Mucosa of rectum (tissue), 2 donors: ENCODE measurements at regions not wholly inside any gene's neighbourhood (a gene's known extent, or its start where the extent isn't known, plus 50 kb on each side); places are given as distances from the start of the nearest gene placed in this dataset.

Experiments
- H3K27ac ChIP-seq, 2 donors: one replicate each; pipeline ENCODE4 v1.7.0; 2013; ENCODE audit warnings: inconsistent platforms in 2 of 2, low read depth in 2 of 2, low read length in 2 of 2
- H3K27me3 ChIP-seq, 2 donors: one replicate each; pipeline ENCODE4 v1.7.0; 2013; ENCODE audit warnings: low read length in 2 of 2; ENCODE audit not compliant: control insufficient read depth in 2 of 2, insufficient read depth in 2 of 2
- H3K36me3 ChIP-seq, 2 donors: one replicate each; pipeline ENCODE4 v1.7.0; 2013; ENCODE audit warnings: low read length in 2 of 2; ENCODE audit not compliant: control insufficient read depth in 2 of 2, insufficient read depth in 2 of 2
- H3K4me1 ChIP-seq, 2 donors: one replicate each; pipeline ENCODE4 v1.7.0; 2013; ENCODE audit warnings: low read length in 2 of 2, mild to moderate bottlenecking in 1 of 2; ENCODE audit not compliant: control insufficient read depth in 2 of 2, insufficient read depth in 2 of 2
- H3K4me3 ChIP-seq, 2 donors: one replicate each; pipeline ENCODE4 v1.7.0; 2013; ENCODE audit warnings: low read length in 2 of 2
- H3K9ac ChIP-seq, 2 donors: one replicate each; pipeline ENCODE4 v1.7.0; 2013; ENCODE audit warnings: low read length in 2 of 2, low read depth in 1 of 2, mild to moderate bottlenecking in 1 of 2
- H3K9me3 ChIP-seq, 2 donors: one replicate each; pipeline ENCODE4 v1.7.0; 2013; ENCODE audit warnings: low read length in 2 of 2; ENCODE audit not compliant: control insufficient read depth in 2 of 2
- donor health status: healthy.
- donor health status: Normal muscosa, but diverticular disease.

GRCh38 chr7:115106316-115106715 lies 184.4 kb downstream of the MDFIC start:
- Histone ChIP-seq H3K27ac (no peak overlapping the region), H3K27me3 (no peaks in the 10 kb centered on the region), H3K9me3 (no peaks in the 10 kb centered on the region), H3K36me3 (no peaks in the 10 kb centered on the region), H3K9ac (no peak overlapping the region), H3K4me1 (no peaks in the 10 kb centered on the region), H3K4me3 (no peak overlapping the region)

GRCh38 chr7:115102738-115103137 lies 180.8 kb downstream of the MDFIC start:
- Histone ChIP-seq H3K4me1 (no peaks in the 10 kb centered on the region), H3K9me3 (no peaks in the 10 kb centered on the region), H3K27ac (no peak overlapping the region), H3K27me3 (no peaks in the 10 kb centered on the region), H3K4me3 (no peak overlapping the region), H3K9ac (no peak overlapping the region), H3K36me3 (no peaks in the 10 kb centered on the region)

GRCh38 chr7:115101199-115101598 lies 179.3 kb downstream of the MDFIC start:
- Histone ChIP-seq H3K27me3 (no peaks in the 10 kb centered on the region), H3K4me1 (no peaks in the 10 kb centered on the region), H3K9ac (no peak overlapping the region), H3K4me3 (no peak overlapping the region), H3K36me3 (no peaks in the 10 kb centered on the region), H3K27ac (no peak overlapping the region), H3K9me3 (no peaks in the 10 kb centered on the region)

- Histone ChIP-seq H3K9ac (no peak overlapping the region), H3K27me3 (no peaks in the 10 kb centered on the region), H3K9me3 (no peaks in the 10 kb centered on the region), H3K4me1 (no peaks in the 10 kb centered on the region), H3K36me3 (no peaks in the 10 kb centered on the region), H3K27ac (no peak overlapping the region), H3K4me3 (no peak overlapping the region)
Observed at GRCh38 chr7:115099906-115100305, 178.0 kb downstream of the MDFIC start.

GRCh38 chr7:115097175-115097671 lies 175.3 kb downstream of the MDFIC start:
- H3K4me3 ChIP-seq: no peak overlapping the region
- H3K9me3 ChIP-seq: no peaks in the 10 kb centered on the region
- no peak overlapping the region for H3K9ac ChIP-seq
- no peaks in the 10 kb centered on the region for H3K4me1 ChIP-seq
- H3K36me3 ChIP-seq: no peaks in the 10 kb centered on the region
- no peaks in the 10 kb centered on the region for H3K27me3 ChIP-seq
- no peak overlapping the region for H3K27ac ChIP-seq

GRCh38 chr7:115096262-115096661 lies 174.4 kb downstream of the MDFIC start:
- Histone ChIP-seq H3K9ac (no peak overlapping the region), H3K4me1 (no peaks in the 10 kb centered on the region), H3K9me3 (no peaks in the 10 kb centered on the region), H3K27me3 (no peaks in the 10 kb centered on the region), H3K4me3 (no peak overlapping the region), H3K36me3 (no peaks in the 10 kb centered on the region), H3K27ac (no peak overlapping the region)

GRCh38 chr7:115094163-115094562 lies 172.3 kb downstream of the MDFIC start:
- Histone ChIP-seq H3K9ac (no peak overlapping the region), H3K27ac (no peak overlapping the region)

GRCh38 chr7:115088893-115089292 lies 167.0 kb downstream of the MDFIC start:
- H3K9ac ChIP-seq: no peak overlapping the region
- no peaks in the 10 kb centered on the region for H3K4me1 ChIP-seq
- H3K27me3 ChIP-seq: no peaks in the 10 kb centered on the region
- no peak overlapping the region for H3K4me3 ChIP-seq
- no peaks in the 10 kb centered on the region for H3K36me3 ChIP-seq
- no peak overlapping the region for H3K27ac ChIP-seq
- no peaks in the 10 kb centered on the region for H3K9me3 ChIP-seq

More at GRCh38 chr7:115094163-115094562, 172.3 kb downstream of the MDFIC start:
- no peaks in the 10 kb centered on the region for H3K36me3 ChIP-seq
- no peak overlapping the region for H3K4me3 ChIP-seq
- no peaks in the 10 kb centered on the region for H3K4me1 ChIP-seq
- H3K27me3 ChIP-seq: no peaks in the 10 kb centered on the region
- no peaks in the 10 kb centered on the region for H3K9me3 ChIP-seq

- no peaks in the 10 kb centered on the region for H3K9me3 ChIP-seq
- H3K4me1 ChIP-seq: no peaks in the 10 kb centered on the region
- no peak overlapping the region for H3K4me3 ChIP-seq
- H3K27ac ChIP-seq: no peak overlapping the region
- H3K36me3 ChIP-seq: no peaks in the 10 kb centered on the region
- H3K9ac ChIP-seq: no peak overlapping the region
- H3K27me3 ChIP-seq: no peaks in the 10 kb centered on the region
Observed at GRCh38 chr7:115087437-115087836, 165.5 kb downstream of the MDFIC start.

- Histone ChIP-seq H3K27me3 (no peaks in the 10 kb centered on the region), H3K27ac (no peak overlapping the region), H3K4me3 (no peak overlapping the region), H3K9me3 (no peaks in the 10 kb centered on the region), H3K9ac (no peak overlapping the region), H3K36me3 (no peaks in the 10 kb centered on the region), H3K4me1 (no peaks in the 10 kb centered on the region)
Observed at GRCh38 chr7:115086146-115086841, 164.4 kb downstream of the MDFIC start.
